Ammon's horn (tissue), 1 donor: ENCODE measurements at regions not wholly inside any gene's neighbourhood (a gene's known extent, or its start where the extent isn't known, plus 50 kb on each side); places are given as distances from the start of the nearest gene placed in this dataset.

ENCODE experiments used
- DNase-seq: peaks from one replicate; pipeline ENCODE4 v3.0.0-alpha.2; 2016; ENCODE audit warnings: low spot score

DNA sequence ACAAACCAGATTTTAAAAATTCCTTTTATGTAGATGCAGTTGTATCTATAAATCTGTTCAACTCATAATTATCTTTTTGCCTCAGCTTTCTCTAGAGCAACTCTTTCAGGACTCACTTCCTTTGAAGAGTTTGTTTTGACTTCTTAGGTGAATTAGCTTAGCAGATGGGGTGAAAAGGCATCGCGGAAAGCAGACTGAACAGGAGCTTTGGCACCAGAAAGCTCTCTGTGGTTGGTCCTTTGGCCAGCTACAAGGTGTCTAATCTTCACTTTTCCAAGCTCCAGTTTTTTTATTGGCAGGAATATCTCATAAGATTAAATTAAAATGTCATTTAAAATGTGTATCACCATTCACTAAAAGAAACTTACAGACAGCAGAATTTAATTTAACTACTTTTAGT, 60.6 kb upstream of the KLF12 start:
- DNase-seq, result no peak

DNA sequence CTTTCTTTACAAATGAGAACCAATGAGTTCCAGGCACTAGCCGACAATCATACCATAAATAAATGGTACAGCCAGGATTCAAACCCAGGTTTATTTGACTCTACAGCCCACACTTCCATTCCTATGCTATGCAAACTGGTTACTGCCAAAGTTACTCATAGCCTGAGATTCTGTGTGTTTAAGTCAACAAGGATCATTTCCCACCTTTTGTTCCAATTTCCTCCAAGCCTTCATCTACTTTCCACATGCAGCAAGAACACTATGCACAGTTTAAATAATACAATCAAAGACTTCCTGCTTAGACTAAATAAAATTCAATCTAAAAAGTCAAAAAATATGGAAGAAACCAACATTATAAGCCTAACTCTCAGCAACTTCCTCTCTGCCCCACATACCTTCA, 59.2 kb upstream of the KLF12 start:
- DNase-seq, result no peak

DNA sequence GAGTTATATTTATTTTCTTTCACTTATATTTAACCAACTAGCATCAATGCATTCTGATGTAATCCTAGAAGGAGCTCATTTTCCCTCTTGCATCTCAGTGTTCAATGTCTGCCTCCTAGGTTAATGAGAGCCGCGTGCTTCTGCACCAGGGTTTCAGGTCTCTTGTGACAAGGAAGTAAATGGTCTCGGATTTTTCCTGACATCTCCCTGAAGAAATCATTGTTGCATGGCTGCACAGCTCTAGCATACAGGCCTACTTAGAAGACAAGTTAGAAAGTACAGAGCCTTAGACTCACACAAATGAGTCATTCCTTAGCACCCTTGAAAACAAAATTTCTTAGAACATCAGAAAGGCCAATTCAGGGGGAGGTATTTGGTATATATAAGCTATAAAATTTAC, 57.2 kb upstream of the KLF12 start:
- no peak for DNase-seq

DNA sequence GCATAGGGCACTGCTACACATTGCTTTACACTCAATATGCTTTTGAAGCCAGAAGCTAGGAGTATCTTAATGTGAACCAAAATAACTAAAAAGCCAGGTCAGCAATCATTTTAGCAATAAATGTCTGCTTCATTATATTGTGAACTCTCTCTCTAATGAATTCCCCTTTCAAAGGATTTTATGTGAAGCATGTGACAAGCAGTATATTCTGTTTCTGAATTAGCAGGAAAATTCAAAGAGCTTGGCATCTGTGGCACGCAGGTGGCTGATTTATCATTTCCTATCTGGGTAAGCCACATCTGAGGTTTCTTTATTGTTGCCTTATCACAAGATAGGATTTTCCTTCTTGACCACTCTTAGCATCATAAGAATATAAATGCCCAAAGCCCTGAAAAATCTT, 56.8 kb upstream of the KLF12 start:
- no peak for DNase-seq

DNA sequence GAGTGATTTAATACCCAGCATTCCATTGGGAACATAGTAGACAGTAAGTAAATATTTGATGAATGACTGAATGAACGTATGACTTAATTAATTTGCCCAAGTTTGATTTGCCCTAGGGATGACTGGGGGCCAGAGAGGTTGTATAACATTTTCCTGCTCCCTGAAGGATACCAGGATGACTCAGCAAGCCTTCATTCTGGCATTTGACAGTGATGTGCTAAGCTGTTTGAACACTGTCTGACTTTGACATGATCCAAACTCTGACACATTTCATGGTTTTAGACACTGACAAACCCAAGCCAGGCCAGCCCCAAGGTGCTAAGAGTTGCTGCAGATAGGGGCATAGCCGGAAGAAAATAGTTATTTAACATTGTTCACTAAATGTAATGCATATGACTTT, 53.4 kb upstream of the KLF12 start:
- no peak for DNase-seq

DNA sequence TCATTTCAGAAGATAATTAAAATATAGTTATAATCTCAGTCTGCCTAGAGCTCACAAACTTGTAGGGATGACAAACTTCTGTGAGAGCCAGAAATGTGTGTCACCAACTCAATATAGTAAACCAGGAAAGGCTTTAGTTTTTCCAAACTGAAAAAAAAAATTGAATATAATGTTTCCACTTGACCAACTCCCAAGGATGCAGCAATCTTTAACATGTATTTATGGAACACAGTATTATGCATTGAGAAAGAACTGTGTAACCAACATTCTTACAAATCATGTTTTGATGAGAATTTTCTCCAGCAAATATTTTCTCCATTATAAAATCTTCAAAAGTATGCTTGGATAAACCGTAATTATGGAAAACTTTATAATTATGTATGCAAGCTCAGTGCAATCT, 50.1 kb upstream of the KLF12 start:
- no peak for DNase-seq
